Kidney epithelial cell (primary cell): ENCODE measurements at regions not wholly inside any gene's neighbourhood (a gene's known extent, or its start where the extent isn't known, plus 50 kb on each side); places are given as distances from the start of the nearest gene placed in this dataset.

ENCODE experiments used
- DNase-seq: peaks from one replicate; pipeline ENCODE4 v3.0.0-alpha.2; 2010; ENCODE audit warnings: low read depth
- H3K27me3 ChIP-seq: 2 replicates; pipeline ENCODE4 v1.6.0; 2011; ENCODE audit warnings: low read length; ENCODE audit not compliant: control insufficient read depth, insufficient read depth
- H3K36me3 ChIP-seq: 2 replicates; pipeline ENCODE4 v1.5.1; 2011; ENCODE audit warnings: low read length; ENCODE audit not compliant: control insufficient read depth, insufficient read depth
- H3K4me3 ChIP-seq: 2 replicates; pipeline ENCODE4 v1.5.1; 2011; ENCODE audit warnings: low read depth, mild to moderate bottlenecking, control low read depth, low read length
- TF ChIP-seq, protein P1 (sequence below): IDR thresholded peaks from 2 replicates; pipeline ENCODE4 v1.5.1; 2011; ENCODE audit warnings: mild to moderate bottlenecking, moderate library complexity, low read length, control low read depth, inconsistent platforms; ENCODE audit not compliant: insufficient read depth, poor library complexity, severe bottlenecking

DNA sequence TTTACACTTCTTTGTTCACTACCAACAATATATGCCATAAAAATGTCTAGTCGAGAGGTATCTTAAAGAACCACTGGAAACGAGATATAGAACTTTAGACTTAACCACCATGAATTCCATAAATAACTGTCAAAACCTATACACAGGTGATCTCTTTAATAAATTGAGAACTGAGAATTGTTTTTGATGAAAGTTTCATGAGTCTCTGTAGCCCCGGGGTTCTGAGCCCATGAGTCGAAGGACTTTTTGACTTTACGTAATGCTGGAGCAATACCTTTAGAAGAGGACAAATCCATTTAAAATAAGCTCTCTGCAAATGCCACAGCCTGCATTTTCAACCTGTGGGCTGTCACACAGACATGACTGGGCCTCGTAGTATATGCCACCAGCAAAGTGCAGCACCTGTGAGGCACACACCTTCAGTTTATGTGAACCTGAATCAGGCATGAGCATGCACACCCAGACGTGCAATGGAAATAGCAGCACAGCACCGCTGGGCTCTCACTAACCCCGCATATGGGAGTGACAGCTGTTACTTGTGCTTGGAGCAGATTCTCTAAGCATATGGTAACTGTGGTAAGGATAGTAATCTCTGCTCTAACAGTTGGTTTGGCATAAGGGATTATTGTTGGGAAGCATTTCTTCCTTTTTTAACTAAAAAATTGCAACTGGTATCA is 383.2 kb downstream of the SOCS6 start:
- Histone ChIP-seq H3K27me3 (no peaks in the 10 kb centered on the region), H3K36me3 (no peaks in the 10 kb centered on the region), H3K4me3 (no peak overlapping the region)
- no peak for DNase-seq
- TF ChIP-seq, protein P1, sequence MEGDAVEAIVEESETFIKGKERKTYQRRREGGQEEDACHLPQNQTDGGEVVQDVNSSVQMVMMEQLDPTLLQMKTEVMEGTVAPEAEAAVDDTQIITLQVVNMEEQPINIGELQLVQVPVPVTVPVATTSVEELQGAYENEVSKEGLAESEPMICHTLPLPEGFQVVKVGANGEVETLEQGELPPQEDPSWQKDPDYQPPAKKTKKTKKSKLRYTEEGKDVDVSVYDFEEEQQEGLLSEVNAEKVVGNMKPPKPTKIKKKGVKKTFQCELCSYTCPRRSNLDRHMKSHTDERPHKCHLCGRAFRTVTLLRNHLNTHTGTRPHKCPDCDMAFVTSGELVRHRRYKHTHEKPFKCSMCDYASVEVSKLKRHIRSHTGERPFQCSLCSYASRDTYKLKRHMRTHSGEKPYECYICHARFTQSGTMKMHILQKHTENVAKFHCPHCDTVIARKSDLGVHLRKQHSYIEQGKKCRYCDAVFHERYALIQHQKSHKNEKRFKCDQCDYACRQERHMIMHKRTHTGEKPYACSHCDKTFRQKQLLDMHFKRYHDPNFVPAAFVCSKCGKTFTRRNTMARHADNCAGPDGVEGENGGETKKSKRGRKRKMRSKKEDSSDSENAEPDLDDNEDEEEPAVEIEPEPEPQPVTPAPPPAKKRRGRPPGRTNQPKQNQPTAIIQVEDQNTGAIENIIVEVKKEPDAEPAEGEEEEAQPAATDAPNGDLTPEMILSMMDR: no peak

DNA sequence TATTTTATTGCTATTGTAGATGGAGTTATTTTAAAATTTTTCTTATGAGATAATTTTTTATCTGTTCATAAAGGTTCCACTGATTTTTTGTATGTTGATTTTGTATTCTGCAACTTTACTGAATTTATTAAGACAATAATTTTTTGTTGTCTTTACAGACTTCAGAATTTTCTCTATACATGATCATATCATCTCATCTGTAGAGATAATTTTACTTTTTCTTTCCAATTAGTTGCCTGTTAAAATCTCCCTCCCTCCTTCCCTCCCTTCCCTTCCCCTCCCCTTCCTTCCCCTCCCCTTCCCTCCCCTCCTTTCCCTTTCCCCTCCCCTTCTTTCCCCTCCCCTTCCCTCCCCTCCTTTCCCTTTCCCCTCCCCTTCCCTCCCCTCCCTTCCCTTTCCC is 378.1 kb downstream of the SOCS6 start:
- TF ChIP-seq, protein P1: no peak
- H3K4me3 ChIP-seq: no peak overlapping the region
- no peaks in the 10 kb centered on the region for H3K36me3 ChIP-seq
- H3K27me3 ChIP-seq: no peaks in the 10 kb centered on the region
- DNase-seq: no peak

DNA sequence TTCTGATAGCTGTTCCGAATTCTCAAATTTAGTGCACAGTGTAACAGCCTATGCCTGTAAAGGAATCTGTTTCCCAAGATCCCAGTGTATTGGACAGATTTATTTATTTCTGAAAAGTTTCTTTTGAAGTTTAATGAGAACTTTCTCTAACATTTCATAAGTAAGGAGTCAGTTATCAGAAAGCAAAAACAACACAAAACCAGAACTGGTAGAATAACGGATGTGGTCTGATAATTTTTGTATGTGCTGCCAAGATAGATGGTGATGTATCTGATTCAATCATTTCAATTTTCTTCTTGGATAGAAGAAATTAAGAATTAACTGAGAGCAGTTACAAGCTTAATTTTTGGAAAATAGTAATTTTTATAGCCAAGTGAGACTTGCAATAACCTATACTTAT is 374.3 kb downstream of the SOCS6 start:
- Histone ChIP-seq H3K4me3 (no peak overlapping the region), H3K36me3 (no peaks in the 10 kb centered on the region), H3K27me3 (no peaks in the 10 kb centered on the region)
- TF ChIP-seq, protein P1: no peak
- no peak for DNase-seq

DNA sequence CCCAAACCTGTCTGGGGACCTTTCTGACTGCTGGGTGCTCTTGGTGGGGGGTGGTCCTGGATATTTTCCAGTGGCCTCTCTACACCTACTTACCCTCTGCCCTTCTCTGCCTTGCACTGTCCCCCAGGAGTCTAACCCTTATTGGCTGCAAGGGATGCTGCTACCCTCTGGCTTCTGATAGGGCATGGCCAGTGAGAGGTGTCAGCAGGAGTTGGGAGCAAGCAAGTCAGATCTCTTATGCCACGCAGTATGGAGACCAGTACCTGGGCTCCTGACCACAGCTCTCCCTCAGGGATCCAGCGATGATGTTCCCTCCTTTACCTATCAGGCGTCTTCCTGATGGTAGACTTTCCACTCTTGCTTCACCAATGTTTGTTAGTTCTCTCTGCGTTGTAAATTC is 373.7 kb downstream of the SOCS6 start:
- Histone ChIP-seq H3K36me3 (no peaks in the 10 kb centered on the region), H3K27me3 (no peaks in the 10 kb centered on the region), H3K4me3 (no peak overlapping the region)
- TF ChIP-seq, protein P1: no peak
- DNase-seq: no peak

DNA sequence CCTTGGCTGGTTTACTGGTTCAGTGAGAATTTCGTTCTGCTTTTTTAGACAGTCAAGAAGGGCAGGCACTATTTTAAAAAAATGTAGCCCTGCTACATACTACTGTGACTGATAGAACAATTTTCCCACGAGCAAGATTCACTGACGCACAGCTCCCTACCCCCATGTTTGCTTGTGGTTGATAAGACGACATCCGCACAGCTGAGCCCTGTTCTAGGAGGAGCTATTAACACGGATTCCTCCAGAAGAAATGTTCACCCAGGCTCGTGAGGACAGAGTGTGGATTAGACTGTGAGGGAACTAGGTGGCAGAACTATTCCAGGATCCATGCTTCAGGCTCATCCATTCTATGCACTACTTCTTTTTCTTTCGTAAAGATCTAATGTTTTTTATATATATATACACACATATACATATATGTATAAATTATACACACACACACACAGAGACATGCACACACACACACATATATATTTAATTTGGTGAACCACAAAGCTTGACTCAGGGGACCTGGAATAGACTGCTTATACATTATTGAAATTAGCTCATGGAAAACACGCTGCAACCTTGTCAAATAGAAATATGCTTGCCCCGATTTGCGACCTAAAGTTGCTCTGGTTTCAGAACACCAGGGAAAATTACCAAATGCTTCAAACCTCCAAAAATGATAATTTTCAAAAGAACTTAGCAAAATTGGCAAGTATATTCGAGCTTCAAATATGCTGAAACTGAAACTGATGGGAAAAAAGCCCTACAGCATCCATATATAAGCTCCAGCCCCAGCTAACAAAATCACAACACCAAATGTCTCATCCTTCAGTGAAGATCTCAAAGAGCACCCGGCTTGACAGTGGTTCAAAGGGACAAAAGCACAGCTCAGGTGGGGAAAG is 370.4 kb downstream of the SOCS6 start:
- H3K27me3 ChIP-seq: no peaks in the 10 kb centered on the region
- TF ChIP-seq, protein P1: no peak
- no peak for DNase-seq
- no peak overlapping the region for H3K4me3 ChIP-seq
- H3K36me3 ChIP-seq: no peaks in the 10 kb centered on the region
